ENCODE measurements at regions not wholly inside any gene's neighbourhood (a gene's known extent, or its start where the extent isn't known, plus 50 kb on each side); places are given as distances from the start of the nearest gene placed in this dataset.
"Not testable (repeated sequence)": the region's sequence is repeated elsewhere in the genome, so short reads cannot be mapped to it uniquely, and the experiment has no call there.

- H3K4me3 ChIP-seq (ENCODE audit: low read length): no peak overlapping the region
- TF ChIP-seq ZNF274 (IDR thresholded peaks at IDR 0.05; ENCODE audit: low read depth, low read length): no peak
Measured at GRCh38 chr13:62129000-62129551, 713.4 kb upstream of the PCDH20 start.

GRCh38 chr13:62126400-62126799 lies 710.8 kb upstream of the PCDH20 start:
- H3K4me3 ChIP-seq (ENCODE audit: low read length): no peak overlapping the region

GRCh38 chr13:62125451-62125850 lies 709.8 kb upstream of the PCDH20 start:
- TF ChIP-seq ZNF274 (IDR thresholded peaks at IDR 0.05; ENCODE audit: low read depth, low read length): no peak
- H3K4me3 ChIP-seq (ENCODE audit: low read length): no peak overlapping the region

More at GRCh38 chr13:62126400-62126799, 710.8 kb upstream of the PCDH20 start:
- no peak for TF ChIP-seq ZNF274 (IDR thresholded peaks at IDR 0.05; ENCODE audit: low read depth, low read length)

GRCh38 chr13:62123409-62123808 lies 707.8 kb upstream of the PCDH20 start:
- H3K4me3 ChIP-seq (ENCODE audit: low read length): no peak overlapping the region
- no peak for TF ChIP-seq ZNF274 (IDR thresholded peaks at IDR 0.05; ENCODE audit: low read depth, low read length)

GRCh38 chr13:62122434-62122833 lies 706.8 kb upstream of the PCDH20 start:
- H3K4me3 ChIP-seq (ENCODE audit: low read length): no peak overlapping the region
- no peak for TF ChIP-seq ZNF274 (IDR thresholded peaks at IDR 0.05; ENCODE audit: low read depth, low read length)

- H3K4me3 ChIP-seq (ENCODE audit: low read length): no peak overlapping the region
- no peak for TF ChIP-seq ZNF274 (IDR thresholded peaks at IDR 0.05; ENCODE audit: low read depth, low read length)
Measured at GRCh38 chr13:62119739-62120700, 704.4 kb upstream of the PCDH20 start.

GRCh38 chr13:62115831-62116230 lies 700.2 kb upstream of the PCDH20 start:
- no peak overlapping the region for H3K4me3 ChIP-seq (ENCODE audit: low read length)
- no peak for TF ChIP-seq ZNF274 (IDR thresholded peaks at IDR 0.05; ENCODE audit: low read depth, low read length)

- TF ChIP-seq ZNF274 (IDR thresholded peaks at IDR 0.05; ENCODE audit: low read depth, low read length): no peak
- H3K4me3 ChIP-seq (ENCODE audit: low read length): no peak overlapping the region
Measured at GRCh38 chr13:62113179-62113578, 697.5 kb upstream of the PCDH20 start.

- H3K4me3 ChIP-seq (ENCODE audit: low read length): no peak overlapping the region
- no peak for TF ChIP-seq ZNF274 (IDR thresholded peaks at IDR 0.05; ENCODE audit: low read depth, low read length)
Measured at GRCh38 chr13:62110079-62110478, 694.4 kb upstream of the PCDH20 start.

GRCh38 chr13:62104136-62104535 lies 688.5 kb upstream of the PCDH20 start:
- not testable (repeated sequence) for H3K4me3 ChIP-seq (ENCODE audit: low read length)

GRCh38 chr13:62096652-62097051 lies 681.0 kb upstream of the PCDH20 start:
- H3K4me3 ChIP-seq (ENCODE audit: low read length): no peak overlapping the region
- no peak for TF ChIP-seq ZNF274 (IDR thresholded peaks at IDR 0.05; ENCODE audit: low read depth, low read length)

GRCh38 chr13:62094932-62095331 lies 679.3 kb upstream of the PCDH20 start:
- no peak for TF ChIP-seq ZNF274 (IDR thresholded peaks at IDR 0.05; ENCODE audit: low read depth, low read length)
- H3K4me3 ChIP-seq (ENCODE audit: low read length): no peak overlapping the region

- H3K4me3 ChIP-seq (ENCODE audit: low read length): no peak overlapping the region
- no peak for TF ChIP-seq ZNF274 (IDR thresholded peaks at IDR 0.05; ENCODE audit: low read depth, low read length)
Measured at GRCh38 chr13:62093984-62094780, 678.5 kb upstream of the PCDH20 start.

- no peak overlapping the region for H3K4me3 ChIP-seq (ENCODE audit: low read length)
- TF ChIP-seq ZNF274 (IDR thresholded peaks at IDR 0.05; ENCODE audit: low read depth, low read length): no peak
Measured at GRCh38 chr13:62092949-62093348, 677.3 kb upstream of the PCDH20 start.
